Activated CD4-positive, alpha-beta T cell treated with anti-CD3 and anti-CD28 coated beads, Interleukin-2, amount 10 ng/mL, durations not matched to agents 7 days and 5 days (primary cell): ENCODE measurements at regions not wholly inside any gene's neighbourhood (a gene's known extent, or its start where the extent isn't known, plus 50 kb on each side); places are given as distances from the start of the nearest gene placed in this dataset.
"Not testable (repeated sequence)": the region's sequence is repeated elsewhere in the genome, so short reads cannot be mapped to it uniquely, and the experiment has no call there.

Experiments
- CTCF ChIA-PET: fragments of 350-600 bp; sonication (Branson Sonifier 250); formaldehyde crosslinking; loops from one replicate; lab custom pipeline; 2021; ENCODE audit warnings: antibody characterized with exemption; lab: Charles Lee
- POLR2A ChIA-PET: fragments of 350-600 bp; sonication (Branson Sonifier 250); formaldehyde crosslinking; loops from one replicate; lab custom pipeline; 2021; ENCODE audit warnings: antibody characterized with exemption; lab: Charles Lee
- DNase-seq: peaks from one replicate; pipeline ENCODE4 v3.0.0-alpha.2; 2020
- H3K27ac Mint-ChIP-seq: one replicate; pipeline ENCODE4 v1.8.0; 2021; ENCODE audit warnings: mild to moderate bottlenecking, moderate library complexity, mixed read lengths
- H3K27me3 Mint-ChIP-seq: one replicate; pipeline ENCODE4 v1.8.0; 2021; ENCODE audit warnings: mixed read lengths
- H3K36me3 Mint-ChIP-seq: one replicate; pipeline ENCODE4 v1.8.0; 2021; ENCODE audit warnings: low read depth, mixed read lengths
- H3K4me1 Mint-ChIP-seq: one replicate; pipeline ENCODE4 v1.8.0; 2021; ENCODE audit warnings: mixed read lengths
- H3K4me3 Mint-ChIP-seq: one replicate; pipeline ENCODE4 v1.8.0; 2021; ENCODE audit warnings: mild to moderate bottlenecking, moderate library complexity, mixed read lengths
- H3K9me3 Mint-ChIP-seq: one replicate; pipeline ENCODE4 v1.8.0; 2021; ENCODE audit warnings: mixed read lengths

- no peaks in the 10 kb centered on the region for H3K36me3 Mint-ChIP-seq
- H3K9me3 Mint-ChIP-seq = no peaks in the 10 kb centered on the region
- no peak overlapping the region for H3K4me3 Mint-ChIP-seq
- CTCF ChIA-PET = no interaction called here
- DNase-seq = no peak
- no peak overlapping the region for H3K27ac Mint-ChIP-seq
- peaks cover 22% of the 10 kb centered on the region for H3K27me3 Mint-ChIP-seq
- POLR2A ChIA-PET = no interaction called here
- peaks cover 2% of the 10 kb centered on the region for H3K4me1 Mint-ChIP-seq
Measured at GRCh38 chr15:38128341-38128781, 124.3 kb upstream of the SPRED1 start.

GRCh38 chr15:38128921-38129320, 123.7 kb upstream of the SPRED1 start:
- Mint-ChIP-seq H3K36me3 (no peaks in the 10 kb centered on the region), H3K27ac (no peak overlapping the region), H3K4me3 (no peak overlapping the region), H3K4me1 (peaks cover 2% of the 10 kb centered on the region), H3K9me3 (no peaks in the 10 kb centered on the region), H3K27me3 (peaks cover 22% of the 10 kb centered on the region)
- ChIA-PET POLR2A (interaction anchor here (0.6 kb wide), 1 partner anchor 813 kb away, joined by 5 read pairs; no protein-coding TSS in a partner anchor), CTCF (interaction anchor here (0.6 kb wide), 1 partner anchor 233 kb away, joined by 3 read pairs; no protein-coding TSS in a partner anchor)
- no peak for DNase-seq

GRCh38 chr15:38129531-38130204, 123.0 kb upstream of the SPRED1 start:
- CTCF ChIA-PET = interaction anchor here (0.6 kb wide), 1 partner anchor 232 kb away, joined by 3 read pairs; no protein-coding TSS in a partner anchor

GRCh38 chr15:38130205-38130567, 122.5 kb upstream of the SPRED1 start:
- ChIA-PET POLR2A (no interaction called here), CTCF (no interaction called here)
- Mint-ChIP-seq H3K27me3 (peaks cover 22% of the 10 kb centered on the region), H3K4me3 (no peak overlapping the region), H3K4me1 (peaks cover 2% of the 10 kb centered on the region), H3K36me3 (no peaks in the 10 kb centered on the region), H3K27ac (no peak overlapping the region), H3K9me3 (no peaks in the 10 kb centered on the region)
- DNase-seq = no peak

More at GRCh38 chr15:38129531-38130204, 123.0 kb upstream of the SPRED1 start:
- Mint-ChIP-seq H3K4me3 (no peak overlapping the region), H3K27ac (no peak overlapping the region), H3K4me1 (peaks cover 2% of the 10 kb centered on the region), H3K36me3 (no peaks in the 10 kb centered on the region), H3K9me3 (no peaks in the 10 kb centered on the region), H3K27me3 (peaks cover 22% of the 10 kb centered on the region)
- POLR2A ChIA-PET = no interaction called here
- DNase-seq = no peak

DNA sequence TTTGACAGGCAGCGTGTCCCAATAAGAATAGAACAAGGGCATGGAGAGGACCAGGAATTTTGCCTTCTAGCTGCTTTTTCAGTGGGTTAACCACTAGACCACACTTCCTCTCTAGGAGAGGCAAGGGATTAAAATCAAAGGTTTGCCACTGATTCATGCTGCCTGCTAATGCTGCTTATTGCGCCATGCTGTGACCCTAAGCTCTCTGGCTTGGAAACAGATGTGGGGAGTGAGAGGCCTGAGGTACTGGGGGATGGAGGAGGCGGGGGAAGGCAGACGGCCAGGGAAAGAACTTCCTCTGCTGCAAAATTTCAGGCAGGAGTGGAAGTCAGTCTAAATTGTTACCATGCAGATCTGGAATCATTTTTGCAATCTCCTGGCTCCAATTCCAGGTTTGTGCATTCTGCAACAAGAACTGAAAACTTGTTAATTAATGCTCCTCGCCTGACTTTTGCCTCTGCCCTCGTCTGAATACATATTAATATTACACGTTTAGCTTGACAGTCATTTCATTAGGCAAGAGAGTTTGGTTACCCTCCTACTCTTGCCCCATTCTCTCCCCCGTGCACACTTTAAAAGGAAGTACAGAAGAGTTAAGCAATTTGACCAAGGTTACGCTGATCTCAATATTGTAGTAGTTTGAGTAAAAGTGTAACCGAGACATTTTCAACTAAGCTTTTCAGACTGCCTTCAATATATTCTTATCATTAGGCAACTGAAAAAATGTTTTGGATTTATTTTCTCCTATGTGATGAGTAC, 121.7 kb upstream of the SPRED1 start:
- no peaks in the 10 kb centered on the region for H3K36me3 Mint-ChIP-seq
- POLR2A ChIA-PET = no interaction called here
- peaks cover 2% of the 10 kb centered on the region for H3K4me1 Mint-ChIP-seq
- no peak overlapping the region for H3K4me3 Mint-ChIP-seq
- H3K27me3 Mint-ChIP-seq = peaks cover 22% of the 10 kb centered on the region
- no peaks in the 10 kb centered on the region for H3K9me3 Mint-ChIP-seq
- no peak for DNase-seq
- CTCF ChIA-PET = interaction anchor here (0.6 kb wide), 1 partner anchor 135 kb away, joined by 3 read pairs; no protein-coding TSS in a partner anchor
- no peak overlapping the region for H3K27ac Mint-ChIP-seq

DNA sequence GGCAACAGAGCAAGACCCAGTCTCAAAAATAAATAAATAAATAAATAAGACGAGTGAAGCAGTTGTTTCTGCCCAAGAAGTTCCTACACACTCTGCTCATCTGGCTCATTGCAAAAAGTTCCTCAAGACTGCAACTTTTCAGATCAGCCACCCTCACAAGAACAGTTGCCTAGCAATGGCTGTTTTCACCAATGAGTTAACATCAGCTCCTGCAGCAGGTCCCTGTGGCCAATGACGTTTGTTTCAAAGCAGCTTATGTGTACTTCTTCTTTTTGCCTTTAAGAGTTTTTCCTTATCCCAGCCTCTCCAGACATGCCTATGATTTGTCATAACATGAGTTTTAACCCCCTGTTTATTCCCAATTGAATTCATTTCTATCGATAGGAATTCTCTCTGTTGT, 118.4 kb upstream of the SPRED1 start:
- Mint-ChIP-seq H3K36me3 (no peaks in the 10 kb centered on the region), H3K4me1 (peaks cover 2% of the 10 kb centered on the region), H3K27me3 (peaks cover 17% of the 10 kb centered on the region), H3K9me3 (no peaks in the 10 kb centered on the region), H3K27ac (no peak overlapping the region), H3K4me3 (no peak overlapping the region)
- DNase-seq = no peak
- CTCF ChIA-PET = no interaction called here
- POLR2A ChIA-PET = no interaction called here

DNA sequence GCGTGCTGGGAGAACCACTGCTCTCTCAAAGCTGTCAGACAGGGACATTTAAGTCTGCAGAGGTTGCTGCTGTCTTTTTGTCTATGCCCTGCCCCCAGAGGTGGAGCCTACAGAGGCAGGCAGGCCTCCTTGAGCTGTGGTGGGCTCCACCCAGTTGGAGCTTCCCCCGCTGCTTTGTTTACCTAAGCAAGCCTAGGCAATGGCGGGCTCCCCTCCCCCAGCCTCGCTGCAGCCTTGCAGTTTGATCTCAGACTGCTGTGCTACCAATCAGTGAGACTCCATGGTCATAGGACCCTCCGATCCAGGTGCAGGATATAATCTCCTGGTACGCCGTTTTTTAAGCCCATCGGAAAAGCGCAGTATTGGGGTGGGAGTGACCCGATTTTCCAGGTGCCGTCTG, 110.4 kb upstream of the SPRED1 start:
- POLR2A ChIA-PET, H3K4me1 Mint-ChIP-seq, H3K4me3 Mint-ChIP-seq, H3K9me3 Mint-ChIP-seq, H3K27ac Mint-ChIP-seq, CTCF ChIA-PET, DNase-seq, H3K27me3 Mint-ChIP-seq, H3K36me3 Mint-ChIP-seq: not testable (repeated sequence)

- peaks cover 9% of the 10 kb centered on the region for H3K4me1 Mint-ChIP-seq
- H3K27me3 Mint-ChIP-seq = no peaks in the 10 kb centered on the region
- POLR2A ChIA-PET = no interaction called here
- no peak overlapping the region for H3K27ac Mint-ChIP-seq
- CTCF ChIA-PET = no interaction called here
- peaks cover 4% of the 10 kb centered on the region for H3K9me3 Mint-ChIP-seq
- H3K36me3 Mint-ChIP-seq = no peaks in the 10 kb centered on the region
- no peak for DNase-seq
- no peak overlapping the region for H3K4me3 Mint-ChIP-seq
Measured at GRCh38 chr15:38144921-38145320, 107.7 kb upstream of the SPRED1 start.

DNA sequence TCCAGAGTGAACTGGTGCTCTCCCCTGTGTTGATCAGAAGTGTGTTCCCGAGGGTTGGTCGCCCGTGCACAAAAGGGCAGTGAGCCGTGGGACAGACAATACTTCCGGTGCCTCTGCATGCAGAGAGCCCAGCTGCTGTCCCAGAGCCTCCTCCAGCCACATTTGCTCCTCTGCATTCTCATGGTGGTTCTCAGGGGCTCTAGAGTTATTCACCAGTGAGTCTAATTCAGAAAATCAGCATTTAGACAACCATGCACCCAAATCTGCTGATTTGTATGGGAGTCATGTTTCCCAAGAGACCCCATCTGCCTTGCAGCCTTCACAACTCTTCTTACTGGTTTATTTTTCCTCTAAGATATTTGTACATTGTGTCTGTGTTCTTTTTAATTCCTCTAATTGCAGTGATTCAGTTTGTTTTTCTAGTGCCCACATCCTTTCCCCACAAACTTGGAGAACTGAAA, 107.0 kb upstream of the SPRED1 start:
- no peak for DNase-seq
- Mint-ChIP-seq H3K27ac (no peak overlapping the region), H3K9me3 (peaks cover 7% of the 10 kb centered on the region), H3K36me3 (no peaks in the 10 kb centered on the region), H3K27me3 (no peaks in the 10 kb centered on the region), H3K4me3 (no peak overlapping the region), H3K4me1 (peaks cover 10% of the 10 kb centered on the region)
- ChIA-PET CTCF (no interaction called here), POLR2A (no interaction called here)

DNA sequence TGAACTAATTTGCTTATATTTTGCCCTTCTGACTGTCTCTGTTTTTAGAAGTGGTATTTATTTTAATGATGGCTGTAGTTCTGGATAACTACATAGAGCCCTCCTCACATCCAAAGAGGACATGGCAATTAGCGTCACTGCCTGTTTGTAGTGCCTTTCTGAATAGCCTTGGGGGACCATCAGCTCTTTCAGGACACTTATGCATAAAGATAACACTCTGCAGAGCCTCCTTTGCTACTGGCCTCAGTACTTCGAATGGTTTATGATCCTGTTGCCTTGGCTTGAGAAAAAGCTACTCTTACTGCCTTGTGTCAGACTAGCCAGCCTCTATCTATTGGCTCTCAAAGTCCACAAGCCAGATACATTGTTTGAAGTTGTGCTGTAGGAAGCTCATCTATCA, 105.4 kb upstream of the SPRED1 start:
- Mint-ChIP-seq H3K4me1 (peaks cover 10% of the 10 kb centered on the region), H3K4me3 (no peak overlapping the region), H3K27ac (no peak overlapping the region), H3K9me3 (peaks cover 10% of the 10 kb centered on the region), H3K36me3 (no peaks in the 10 kb centered on the region), H3K27me3 (no peaks in the 10 kb centered on the region)
- DNase-seq = no peak
- ChIA-PET CTCF (no interaction called here), POLR2A (interaction anchor here (0.5 kb wide), 1 partner anchor 1099 kb away, joined by 4 read pairs; no protein-coding TSS in a partner anchor)

DNA sequence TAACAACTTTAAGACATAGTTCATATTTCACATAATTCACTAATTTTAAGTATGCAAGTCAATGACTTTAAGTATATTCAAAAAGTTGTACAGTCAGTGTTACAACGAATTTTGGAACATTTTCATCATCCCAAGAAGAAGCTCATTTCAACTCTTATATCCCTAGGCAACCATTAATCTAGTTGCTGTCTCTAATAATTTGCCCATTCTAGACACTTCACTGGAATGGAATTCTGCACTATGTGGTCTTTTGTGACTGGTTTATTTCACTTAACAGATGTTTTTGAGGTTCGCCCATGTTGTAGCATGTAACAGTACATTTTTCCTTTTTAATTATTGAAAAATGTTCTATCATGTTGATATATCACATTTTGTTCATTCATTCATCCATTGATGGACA, 104.2 kb upstream of the SPRED1 start:
- no peaks in the 10 kb centered on the region for H3K36me3 Mint-ChIP-seq
- POLR2A ChIA-PET = no interaction called here
- H3K4me3 Mint-ChIP-seq = no peak overlapping the region
- H3K9me3 Mint-ChIP-seq = peaks cover 10% of the 10 kb centered on the region
- no peak for DNase-seq
- no peak overlapping the region for H3K27ac Mint-ChIP-seq
- H3K27me3 Mint-ChIP-seq = peaks cover 6% of the 10 kb centered on the region
- H3K4me1 Mint-ChIP-seq = peaks cover 10% of the 10 kb centered on the region
- CTCF ChIA-PET = no interaction called here

DNA sequence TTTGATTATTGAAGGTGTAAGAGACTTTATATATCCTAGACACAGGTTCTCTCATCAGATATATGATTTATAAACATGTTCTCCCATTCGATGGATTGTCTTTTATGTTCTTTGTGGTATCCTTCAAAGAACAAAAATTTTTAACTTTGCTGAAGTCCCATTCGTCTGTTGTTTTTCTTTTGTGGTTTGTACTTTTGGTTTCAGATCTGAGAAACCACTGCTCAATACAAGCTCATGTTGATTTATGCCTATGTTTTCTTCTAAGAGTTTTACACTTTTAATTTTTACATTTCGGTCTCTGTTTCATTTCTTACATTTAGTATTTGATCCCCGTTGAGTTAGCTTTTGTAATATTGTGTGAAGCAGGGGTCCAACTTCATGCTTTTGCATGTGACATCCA, 103.3 kb upstream of the SPRED1 start:
- no peak for DNase-seq
- ChIA-PET POLR2A (no interaction called here), CTCF (no interaction called here)
- Mint-ChIP-seq H3K9me3 (peaks cover 10% of the 10 kb centered on the region), H3K27ac (no peak overlapping the region), H3K36me3 (no peaks in the 10 kb centered on the region), H3K4me1 (peaks cover 10% of the 10 kb centered on the region), H3K4me3 (no peak overlapping the region), H3K27me3 (peaks cover 6% of the 10 kb centered on the region)

DNA sequence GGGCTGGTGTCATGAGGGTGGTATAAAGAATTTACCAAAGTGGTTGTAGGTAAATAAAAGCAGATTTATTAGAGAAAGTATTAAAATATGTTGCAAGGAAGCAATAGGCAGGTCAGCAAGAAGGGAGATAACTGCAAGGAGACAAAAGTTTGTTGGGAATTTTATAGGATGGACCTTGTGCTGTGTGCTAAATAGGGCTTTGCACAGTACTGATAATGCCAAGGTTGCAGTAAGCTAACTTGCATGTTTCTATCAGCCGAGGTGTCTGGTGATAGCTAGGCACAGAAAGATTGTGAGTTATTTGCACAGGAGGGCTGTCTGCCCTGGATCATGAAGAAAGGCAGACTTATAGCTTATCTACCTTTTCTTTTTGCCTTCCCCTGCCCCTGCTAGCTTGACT, 102.5 kb upstream of the SPRED1 start:
- H3K4me1 Mint-ChIP-seq = peaks cover 10% of the 10 kb centered on the region
- ChIA-PET CTCF (no interaction called here), POLR2A (no interaction called here)
- H3K27me3 Mint-ChIP-seq = peaks cover 6% of the 10 kb centered on the region
- H3K36me3 Mint-ChIP-seq = no peaks in the 10 kb centered on the region
- no peak for DNase-seq
- no peak overlapping the region for H3K4me3 Mint-ChIP-seq
- H3K9me3 Mint-ChIP-seq = peaks cover 10% of the 10 kb centered on the region
- no peak overlapping the region for H3K27ac Mint-ChIP-seq
